H9 (cell line): ENCODE measurements at regions not wholly inside any gene's neighbourhood (a gene's known extent, or its start where the extent isn't known, plus 50 kb on each side); places are given as distances from the start of the nearest gene placed in this dataset.

ENCODE experiments used
- DNase-seq: peaks from one replicate; pipeline ENCODE4 v3.0.0-alpha.2; 2017
- H2AFZ ChIP-seq: one replicate; pipeline ENCODE4 v1.6.1; 2013; ENCODE audit warnings: mild to moderate bottlenecking, low read length, control low read depth, moderate library complexity
- H2AK5ac ChIP-seq: 2 replicates; pipeline ENCODE4 v1.6.1; 2013; ENCODE audit warnings: low read length, control low read depth, mixed read lengths; ENCODE audit not compliant: insufficient read length
- H2BK120ac ChIP-seq: one replicate; pipeline ENCODE4 v1.6.1; 2013; ENCODE audit warnings: low read depth, mild to moderate bottlenecking, low read length, control low read depth, inconsistent platforms; ENCODE audit not compliant: poor library complexity, severe bottlenecking
- H2BK12ac ChIP-seq: 2 replicates; pipeline ENCODE4 v1.6.1; 2013; ENCODE audit warnings: low read length, control low read depth, mixed read lengths, low read depth; ENCODE audit not compliant: insufficient read length
- H2BK15ac ChIP-seq: 2 replicates; pipeline ENCODE4 v1.6.1; 2013; ENCODE audit warnings: low read depth, low read length, control low read depth
- H2BK20ac ChIP-seq: one replicate; pipeline ENCODE4 v1.6.1; 2013; ENCODE audit warnings: low read depth, mild to moderate bottlenecking, low read length, control low read depth, inconsistent platforms; ENCODE audit not compliant: poor library complexity, severe bottlenecking
- H2BK5ac ChIP-seq: 2 replicates; pipeline ENCODE4 v1.6.1; 2013; ENCODE audit warnings: low read length, control low read depth, mixed read lengths; ENCODE audit not compliant: insufficient read length
- H3K14ac ChIP-seq: 2 replicates; pipeline ENCODE4 v1.6.1; 2013; ENCODE audit warnings: low read length, control low read depth; ENCODE audit not compliant: insufficient read depth
- H3K18ac ChIP-seq: 2 replicates; pipeline ENCODE4 v1.6.1; 2013; ENCODE audit warnings: low read depth, mild to moderate bottlenecking, mixed read lengths, low read length, control low read depth; ENCODE audit not compliant: insufficient read length
- H3K23ac ChIP-seq: 2 replicates; pipeline ENCODE4 v1.6.1; 2013; ENCODE audit warnings: low read length, control low read depth, mixed read lengths, low read depth; ENCODE audit not compliant: insufficient read length
- H3K23me2 ChIP-seq: 2 replicates; pipeline ENCODE4 v1.6.1; 2013; ENCODE audit warnings: low read depth, mild to moderate bottlenecking, mixed read lengths, low read length, control low read depth; ENCODE audit not compliant: insufficient read length, poor library complexity, severe bottlenecking
- H3K27ac ChIP-seq: 2 replicates; pipeline ENCODE4 v1.5.1; 2013; ENCODE audit warnings: low read length, control low read depth, mixed read lengths, low read depth; ENCODE audit not compliant: insufficient read length
- H3K27me3 ChIP-seq: 2 replicates; pipeline ENCODE4 v1.6.1; 2013; ENCODE audit warnings: low read length, control low read depth, inconsistent platforms; ENCODE audit not compliant: insufficient read depth
- H3K4ac ChIP-seq: 2 replicates; pipeline ENCODE4 v1.6.1; 2013; ENCODE audit warnings: low read depth, mild to moderate bottlenecking, control low read depth, inconsistent platforms, low read length, moderate library complexity
- H3K4me1 ChIP-seq: 2 replicates; pipeline ENCODE4 v1.6.1; 2013; ENCODE audit warnings: low read length, control low read depth, inconsistent platforms; ENCODE audit not compliant: insufficient read depth
- H3K4me2 ChIP-seq: 2 replicates; pipeline ENCODE4 v1.6.1; 2013; ENCODE audit warnings: low read length, control low read depth, mixed read lengths; ENCODE audit not compliant: insufficient read length, insufficient read depth
- H3K56ac ChIP-seq: 2 replicates; pipeline ENCODE4 v1.6.1; 2013; ENCODE audit warnings: low read depth, mild to moderate bottlenecking, mixed read lengths, low read length, control low read depth; ENCODE audit not compliant: insufficient read length
- H3K79me1 ChIP-seq: 2 replicates; pipeline ENCODE4 v1.6.1; 2013; ENCODE audit warnings: low read depth, mild to moderate bottlenecking, moderate library complexity, low read length, control low read depth, inconsistent platforms; ENCODE audit not compliant: insufficient read depth, poor library complexity, severe bottlenecking
- H3K79me2 ChIP-seq: 2 replicates; pipeline ENCODE4 v1.6.1; 2013; ENCODE audit warnings: low read length, control low read depth, inconsistent platforms; ENCODE audit not compliant: insufficient read depth
- H3K9ac ChIP-seq: 2 replicates; pipeline ENCODE4 v1.6.1; 2013; ENCODE audit warnings: low read length, control low read depth, mixed read lengths; ENCODE audit not compliant: insufficient read length; ENCODE audit errors: extremely low read depth
- H3K9me3 ChIP-seq: one replicate; pipeline ENCODE4 v1.6.1; 2013; ENCODE audit warnings: low read depth, low read length, inconsistent platforms; ENCODE audit not compliant: control insufficient read depth
- H3T11ph ChIP-seq: one replicate; pipeline ENCODE4 v1.6.1; 2013; ENCODE audit warnings: mild to moderate bottlenecking, low read length, control low read depth, inconsistent platforms
- H4K20me1 ChIP-seq: one replicate; pipeline ENCODE4 v1.6.1; 2013; ENCODE audit not compliant: control insufficient read depth, insufficient read length, insufficient read depth
- H4K5ac ChIP-seq: 2 replicates; pipeline ENCODE4 v1.6.1; 2013; ENCODE audit warnings: low read depth, mild to moderate bottlenecking, mixed read lengths, low read length, control low read depth; ENCODE audit not compliant: insufficient read length
- H4K8ac ChIP-seq: replicated peaks from 2 replicates; pipeline ENCODE4 v1.6.1; 2013; ENCODE audit warnings: low read length, control low read depth, mixed read lengths, low read depth; ENCODE audit not compliant: insufficient read length
- H4K91ac ChIP-seq: 2 replicates; pipeline ENCODE4 v1.6.1; 2013; ENCODE audit warnings: low read depth, mild to moderate bottlenecking, moderate library complexity, mixed read lengths, low read length, control low read depth; ENCODE audit not compliant: insufficient read length
- H3K27ac Mint-ChIP-seq, 3 experiments: 2 replicates in 2 of 3; 3 replicates in 1 of 3; pipeline ENCODE4 v1.8.0; 2020 to 2021; ENCODE audit warnings: mixed read lengths in 3 of 3, mild to moderate bottlenecking in 1 of 3, moderate library complexity in 1 of 3
- H3K27me3 Mint-ChIP-seq: 2 replicates; pipeline ENCODE4 v1.8.0; 2021; ENCODE audit warnings: low read depth, mild to moderate bottlenecking, moderate library complexity, mixed read lengths
- H3K36me3 Mint-ChIP-seq, 3 experiments: 2 replicates in 2 of 3; 3 replicates in 1 of 3; pipeline ENCODE4 v1.8.0; 2020 to 2021; ENCODE audit warnings: low read depth in 3 of 3, mixed read lengths in 3 of 3; ENCODE audit not compliant: insufficient read depth in 1 of 3
- H3K4me1 Mint-ChIP-seq, 2 experiments: 2 replicates each; pipeline ENCODE4 v1.8.0; 2020; ENCODE audit warnings: mixed read lengths in 2 of 2
- H3K4me3 Mint-ChIP-seq, 2 experiments: 2 replicates in 1 of 2; 3 replicates in 1 of 2; pipeline ENCODE4 v1.8.0; 2020 to 2021; ENCODE audit warnings: mild to moderate bottlenecking in 2 of 2, mixed read lengths in 2 of 2, moderate library complexity in 1 of 2
- H3K9me3 Mint-ChIP-seq, 2 experiments: 2 replicates in 1 of 2; 3 replicates in 1 of 2; pipeline ENCODE4 v1.8.0; 2020; ENCODE audit warnings: mild to moderate bottlenecking in 2 of 2, mixed read lengths in 2 of 2, moderate library complexity in 1 of 2
- CTCF ChIP-seq: fragments of 200-600 bp; sonication (generic); conservative IDR thresholded peaks from 3 replicates; pipeline ENCODE4 v1.8.0; 2021; ENCODE audit warnings: antibody characterized with exemption, mild to moderate bottlenecking
- WGBS: extraction: QIAGEN DNeasy Blood & Tissue Kit; methylation state at CpG from one replicate; pipeline ENCODE4 v1.1.7; 2013; ENCODE audit warnings: missing lambda C conversion rate, low lambda C conversion rate, mixed read lengths; ENCODE audit not compliant: insufficient read length; ENCODE audit errors: extremely low coverage; 5-methylcytosine and 5-hydroxymethylcytosine counted together

GRCh38 chr2:21891191-21891590 is 767.4 kb downstream of the TDRD15 start:
- no peaks in the 10 kb centered on the region for H3K9me3 Mint-ChIP-seq
- H4K5ac ChIP-seq: no peak overlapping the region
- no peak overlapping the region for H3K23ac ChIP-seq
- H3K23me2 ChIP-seq: no peaks in the 10 kb centered on the region
- H3K14ac ChIP-seq: no peak overlapping the region
- H3T11ph ChIP-seq: no peak overlapping the region
- H2AFZ ChIP-seq: no peak overlapping the region
- H2BK5ac ChIP-seq: no peak overlapping the region
- H3K4me2 ChIP-seq: no peak overlapping the region
- H3K36me3 Mint-ChIP-seq: no peaks in the 10 kb centered on the region
- no peak overlapping the region for H2BK15ac ChIP-seq
- no peak overlapping the region for H3K9ac ChIP-seq
- no peak overlapping the region for H2AK5ac ChIP-seq
- peaks cover 2% of the 10 kb centered on the region; the same call in 1 of the 2 replicates for H3K27me3 Mint-ChIP-seq
- WGBS: no CpG with 5 or more reads among the region's 5 CpGs
- no peaks in the 10 kb centered on the region for H4K20me1 ChIP-seq
- H3K4me1 ChIP-seq: no peaks in the 10 kb centered on the region
- H3K27me3 ChIP-seq: no peaks in the 10 kb centered on the region
- no peak overlapping the region for H3K4me3 Mint-ChIP-seq
- H3K9me3 ChIP-seq: no peaks in the 10 kb centered on the region
- 0 out of 4 replicates have a peak, but pooled peaks cover 0 to 2% of the 10 kb centered on the region in 2 experiments for H3K4me1 Mint-ChIP-seq
- H3K4ac ChIP-seq: no peak overlapping the region
- no peak for TF ChIP-seq CTCF
- H2BK120ac ChIP-seq: no peak overlapping the region
- no peak overlapping the region for H4K91ac ChIP-seq
- no peak overlapping the region for H3K27ac Mint-ChIP-seq
- H3K18ac ChIP-seq: no peak overlapping the region
- no peak overlapping the region for H3K27ac ChIP-seq
- H4K8ac ChIP-seq: no peak overlapping the region
- no peak overlapping the region for H2BK12ac ChIP-seq
- DNase-seq: no peak
- H3K79me1 ChIP-seq: no peaks in the 10 kb centered on the region
- no peaks in the 10 kb centered on the region for H3K79me2 ChIP-seq
- H2BK20ac ChIP-seq: no peak overlapping the region
- no peak overlapping the region for H3K56ac ChIP-seq
